ENCODE measurements at regions not wholly inside any gene's neighbourhood (a gene's known extent, or its start where the extent isn't known, plus 50 kb on each side); places are given as distances from the start of the nearest gene placed in this dataset.

- H3K36me3 ChIP-seq (ENCODE audit: control insufficient read depth in 2 of 2, insufficient read depth in 2 of 2, low read length in 2 of 2), result no peaks in the 10 kb centered on the region
- no peak overlapping the region for H3K9ac ChIP-seq (ENCODE audit: low read length in 2 of 2)
- no peaks in the 10 kb centered on the region for H3K27me3 ChIP-seq (ENCODE audit: control insufficient read depth in 1 of 2, insufficient read depth in 2 of 2, low read length in 2 of 2)
- peaks cover 3% of the 10 kb centered on the region in 2 donors for H3K9me3 ChIP-seq (ENCODE audit: control insufficient read depth in 2 of 2, low read length in 2 of 2)
- H3K4me3 ChIP-seq (ENCODE audit: low read length in 2 of 2), result no peak overlapping the region
- H3K27ac ChIP-seq (ENCODE audit: low read length), result no peak overlapping the region
- no peaks in the 10 kb centered on the region for H3K4me1 ChIP-seq (ENCODE audit: control insufficient read depth, insufficient read depth, low read length)
These were observed 808.3 kb upstream of the EEF2KMT start for GRCh38 chr16:5905935-5906334.

GRCh38 chr16:5903832-5904231, 806.2 kb upstream of the EEF2KMT start:
- H3K36me3 ChIP-seq (ENCODE audit: control insufficient read depth in 2 of 2, insufficient read depth in 2 of 2, low read length in 2 of 2), result no peaks in the 10 kb centered on the region
- no peaks in the 10 kb centered on the region for H3K27me3 ChIP-seq (ENCODE audit: control insufficient read depth in 1 of 2, insufficient read depth in 2 of 2, low read length in 2 of 2)

GRCh38 chr16:5903153-5903552, 805.6 kb upstream of the EEF2KMT start:
- Histone ChIP-seq H3K4me3 (ENCODE audit: low read length in 2 of 2) (no peak overlapping the region), H3K36me3 (ENCODE audit: control insufficient read depth in 2 of 2, insufficient read depth in 2 of 2, low read length in 2 of 2) (no peaks in the 10 kb centered on the region), H3K27me3 (ENCODE audit: control insufficient read depth in 1 of 2, insufficient read depth in 2 of 2, low read length in 2 of 2) (no peaks in the 10 kb centered on the region), H3K9ac (ENCODE audit: low read length in 2 of 2) (no peak overlapping the region), H3K9me3 (ENCODE audit: control insufficient read depth in 2 of 2, low read length in 2 of 2) (peaks cover 3 to 7% of the 10 kb centered on the region in 2 donors), H3K27ac (ENCODE audit: low read length) (no peak overlapping the region), H3K4me1 (ENCODE audit: control insufficient read depth, insufficient read depth, low read length) (no peaks in the 10 kb centered on the region)

More at GRCh38 chr16:5903832-5904231, 806.2 kb upstream of the EEF2KMT start:
- H3K4me1 ChIP-seq (ENCODE audit: control insufficient read depth, insufficient read depth, low read length), result no peaks in the 10 kb centered on the region
- no peak overlapping the region for H3K27ac ChIP-seq (ENCODE audit: low read length)
- H3K4me3 ChIP-seq (ENCODE audit: low read length in 2 of 2), result no peak overlapping the region
- H3K9me3 ChIP-seq (ENCODE audit: control insufficient read depth in 2 of 2, low read length in 2 of 2), result peaks cover 3 to 7% of the 10 kb centered on the region in 2 donors
- H3K9ac ChIP-seq (ENCODE audit: low read length in 2 of 2), result no peak overlapping the region

GRCh38 chr16:5900046-5900445, 802.5 kb upstream of the EEF2KMT start:
- H3K36me3 ChIP-seq (ENCODE audit: control insufficient read depth in 2 of 2, insufficient read depth in 2 of 2, low read length in 2 of 2), result no peaks in the 10 kb centered on the region
- no peaks in the 10 kb centered on the region for H3K4me1 ChIP-seq (ENCODE audit: control insufficient read depth, insufficient read depth, low read length)
- peaks cover 3 to 4% of the 10 kb centered on the region in 2 donors for H3K9me3 ChIP-seq (ENCODE audit: control insufficient read depth in 2 of 2, low read length in 2 of 2)
- no peak overlapping the region for H3K27ac ChIP-seq (ENCODE audit: low read length)
- no peaks in the 10 kb centered on the region for H3K27me3 ChIP-seq (ENCODE audit: control insufficient read depth in 1 of 2, insufficient read depth in 2 of 2, low read length in 2 of 2)
- no peak overlapping the region for H3K4me3 ChIP-seq (ENCODE audit: low read length in 2 of 2)
- H3K9ac ChIP-seq (ENCODE audit: low read length in 2 of 2), result no peak overlapping the region

GRCh38 chr16:5895976-5896375, 798.4 kb upstream of the EEF2KMT start:
- H3K36me3 ChIP-seq (ENCODE audit: control insufficient read depth in 2 of 2, insufficient read depth in 2 of 2, low read length in 2 of 2), result no peaks in the 10 kb centered on the region
- peaks cover 4% of the 10 kb centered on the region in 2 donors for H3K9me3 ChIP-seq (ENCODE audit: control insufficient read depth in 2 of 2, low read length in 2 of 2)
- H3K4me3 ChIP-seq (ENCODE audit: low read length in 2 of 2), result no peak overlapping the region
- H3K4me1 ChIP-seq (ENCODE audit: control insufficient read depth, insufficient read depth, low read length), result no peaks in the 10 kb centered on the region
- no peak overlapping the region for H3K27ac ChIP-seq (ENCODE audit: low read length)
- H3K9ac ChIP-seq (ENCODE audit: low read length in 2 of 2), result no peak overlapping the region
- no peaks in the 10 kb centered on the region for H3K27me3 ChIP-seq (ENCODE audit: control insufficient read depth in 1 of 2, insufficient read depth in 2 of 2, low read length in 2 of 2)

GRCh38 chr16:5895137-5895536, 797.5 kb upstream of the EEF2KMT start:
- H3K4me1 ChIP-seq (ENCODE audit: control insufficient read depth, insufficient read depth, low read length), result no peaks in the 10 kb centered on the region
- no peak overlapping the region for H3K27ac ChIP-seq (ENCODE audit: low read length)
- H3K9ac ChIP-seq (ENCODE audit: low read length in 2 of 2), result no peak overlapping the region
- no peaks in the 10 kb centered on the region for H3K27me3 ChIP-seq (ENCODE audit: control insufficient read depth in 1 of 2, insufficient read depth in 2 of 2, low read length in 2 of 2)
- H3K9me3 ChIP-seq (ENCODE audit: control insufficient read depth in 2 of 2, low read length in 2 of 2), result peaks cover 0 to 4% of the 10 kb centered on the region in 2 donors
- no peaks in the 10 kb centered on the region for H3K36me3 ChIP-seq (ENCODE audit: control insufficient read depth in 2 of 2, insufficient read depth in 2 of 2, low read length in 2 of 2)
- H3K4me3 ChIP-seq (ENCODE audit: low read length in 2 of 2), result no peak overlapping the region

- H3K4me3 ChIP-seq (ENCODE audit: low read length in 2 of 2), result no peak overlapping the region
- no peaks in the 10 kb centered on the region for H3K27me3 ChIP-seq (ENCODE audit: control insufficient read depth in 1 of 2, insufficient read depth in 2 of 2, low read length in 2 of 2)
- H3K4me1 ChIP-seq (ENCODE audit: control insufficient read depth, insufficient read depth, low read length), result no peaks in the 10 kb centered on the region
- H3K9ac ChIP-seq (ENCODE audit: low read length in 2 of 2), result no peak overlapping the region
- H3K36me3 ChIP-seq (ENCODE audit: control insufficient read depth in 2 of 2, insufficient read depth in 2 of 2, low read length in 2 of 2), result no peaks in the 10 kb centered on the region
- no peak overlapping the region for H3K27ac ChIP-seq (ENCODE audit: low read length)
- peaks cover 0 to 4% of the 10 kb centered on the region in 2 donors for H3K9me3 ChIP-seq (ENCODE audit: control insufficient read depth in 2 of 2, low read length in 2 of 2)
These were observed 793.7 kb upstream of the EEF2KMT start for GRCh38 chr16:5891296-5891695.

- no peaks in the 10 kb centered on the region for H3K4me1 ChIP-seq (ENCODE audit: control insufficient read depth, insufficient read depth, low read length)
- H3K36me3 ChIP-seq (ENCODE audit: control insufficient read depth in 2 of 2, insufficient read depth in 2 of 2, low read length in 2 of 2), result no peaks in the 10 kb centered on the region
These were observed 787.9 kb upstream of the EEF2KMT start for GRCh38 chr16:5885521-5885920.

GRCh38 chr16:5884996-5885395, 787.4 kb upstream of the EEF2KMT start:
- no peak overlapping the region for H3K4me3 ChIP-seq (ENCODE audit: low read length in 2 of 2)
- no peaks in the 10 kb centered on the region for H3K36me3 ChIP-seq (ENCODE audit: control insufficient read depth in 2 of 2, insufficient read depth in 2 of 2, low read length in 2 of 2)
- no peaks in the 10 kb centered on the region for H3K9me3 ChIP-seq (ENCODE audit: control insufficient read depth in 2 of 2, low read length in 2 of 2)
- no peak overlapping the region for H3K9ac ChIP-seq (ENCODE audit: low read length in 2 of 2)
- no peaks in the 10 kb centered on the region for H3K27me3 ChIP-seq (ENCODE audit: control insufficient read depth in 1 of 2, insufficient read depth in 2 of 2, low read length in 2 of 2)
- no peaks in the 10 kb centered on the region for H3K4me1 ChIP-seq (ENCODE audit: control insufficient read depth, insufficient read depth, low read length)
- no peak overlapping the region for H3K27ac ChIP-seq (ENCODE audit: low read length)

More at GRCh38 chr16:5885521-5885920, 787.9 kb upstream of the EEF2KMT start:
- Histone ChIP-seq H3K9ac (ENCODE audit: low read length in 2 of 2) (no peak overlapping the region), H3K9me3 (ENCODE audit: control insufficient read depth in 2 of 2, low read length in 2 of 2) (no peaks in the 10 kb centered on the region), H3K4me3 (ENCODE audit: low read length in 2 of 2) (no peak overlapping the region), H3K27me3 (ENCODE audit: control insufficient read depth in 1 of 2, insufficient read depth in 2 of 2, low read length in 2 of 2) (no peaks in the 10 kb centered on the region), H3K27ac (ENCODE audit: low read length) (no peak overlapping the region)

- no peak overlapping the region for H3K9ac ChIP-seq (ENCODE audit: low read length in 2 of 2)
These were observed 786.7 kb upstream of the EEF2KMT start for GRCh38 chr16:5884339-5884738.

GRCh38 chr16:5882087-5882640, 784.6 kb upstream of the EEF2KMT start:
- Histone ChIP-seq H3K27ac (ENCODE audit: low read length) (no peak overlapping the region), H3K4me3 (ENCODE audit: low read length in 2 of 2) (no peak overlapping the region), H3K4me1 (ENCODE audit: control insufficient read depth, insufficient read depth, low read length) (no peaks in the 10 kb centered on the region), H3K36me3 (ENCODE audit: control insufficient read depth in 2 of 2, insufficient read depth in 2 of 2, low read length in 2 of 2) (no peaks in the 10 kb centered on the region), H3K9ac (ENCODE audit: low read length in 2 of 2) (no peak overlapping the region), H3K9me3 (ENCODE audit: control insufficient read depth in 2 of 2, low read length in 2 of 2) (no peaks in the 10 kb centered on the region), H3K27me3 (ENCODE audit: control insufficient read depth in 1 of 2, insufficient read depth in 2 of 2, low read length in 2 of 2) (no peaks in the 10 kb centered on the region)

More at GRCh38 chr16:5884339-5884738, 786.7 kb upstream of the EEF2KMT start:
- Histone ChIP-seq H3K27me3 (ENCODE audit: control insufficient read depth in 1 of 2, insufficient read depth in 2 of 2, low read length in 2 of 2) (no peaks in the 10 kb centered on the region), H3K4me1 (ENCODE audit: control insufficient read depth, insufficient read depth, low read length) (no peaks in the 10 kb centered on the region), H3K4me3 (ENCODE audit: low read length in 2 of 2) (no peak overlapping the region), H3K27ac (ENCODE audit: low read length) (no peak overlapping the region), H3K36me3 (ENCODE audit: control insufficient read depth in 2 of 2, insufficient read depth in 2 of 2, low read length in 2 of 2) (no peaks in the 10 kb centered on the region), H3K9me3 (ENCODE audit: control insufficient read depth in 2 of 2, low read length in 2 of 2) (no peaks in the 10 kb centered on the region)
